Daoy (cell line): ENCODE measurements at regions not wholly inside any gene's neighbourhood (a gene's known extent, or its start where the extent isn't known, plus 50 kb on each side); places are given as distances from the start of the nearest gene placed in this dataset.
A peak's percentile ranks its signal among the peaks of the same experiment; 100 is the strongest.

Source experiments
- DNase-seq: peaks from one replicate; pipeline ENCODE4 v3.0.0-alpha.2; 2015; ENCODE audit warnings: low read depth

- DNase-seq: no peak
These were observed 154.9 kb upstream of the ANKRD28 start for GRCh38 chr3:15952543-15953175.

GRCh38 chr3:15953841-15954240, 156.1 kb upstream of the ANKRD28 start:
- no peak for DNase-seq

- DNase-seq: no peak
These were observed 158.2 kb upstream of the ANKRD28 start for GRCh38 chr3:15955968-15956367.

GRCh38 chr3:15958692-15959433, 161.1 kb upstream of the ANKRD28 start:
- no peak for DNase-seq

GRCh38 chr3:15959434-15959811, 161.6 kb upstream of the ANKRD28 start:
- DNase-seq: no peak

GRCh38 chr3:15964605-15965442, 167.0 kb upstream of the ANKRD28 start:
- peak; percentile 51 for DNase-seq

- DNase-seq: no peak
These were observed 169.8 kb upstream of the ANKRD28 start for GRCh38 chr3:15967577-15967976.

GRCh38 chr3:15969874-15970640, 172.3 kb upstream of the ANKRD28 start:
- DNase-seq: no peak

- DNase-seq: no peak
These were observed 175.6 kb upstream of the ANKRD28 start for GRCh38 chr3:15973414-15973813.

- no peak for DNase-seq
These were observed 176.2 kb upstream of the ANKRD28 start for GRCh38 chr3:15973940-15974339.

GRCh38 chr3:15974647-15975046, 176.9 kb upstream of the ANKRD28 start:
- DNase-seq: peak; percentile 10

GRCh38 chr3:15976524-15976923, 178.7 kb upstream of the ANKRD28 start:
- no peak for DNase-seq

- no peak for DNase-seq
These were observed 179.3 kb upstream of the ANKRD28 start for GRCh38 chr3:15977090-15977489.

GRCh38 chr3:15977598-15978232, 179.9 kb upstream of the ANKRD28 start:
- DNase-seq: no peak

GRCh38 chr3:15978801-15979200, 181.0 kb upstream of the ANKRD28 start:
- DNase-seq: no peak

GRCh38 chr3:15979495-15979894, 181.7 kb upstream of the ANKRD28 start:
- peak; percentile 2 for DNase-seq

GRCh38 chr3:15979900-15980299, 182.1 kb upstream of the ANKRD28 start:
- DNase-seq: no peak

GRCh38 chr3:15982243-15982642, 184.5 kb upstream of the ANKRD28 start:
- DNase-seq: no peak

- DNase-seq: peak; percentile 94
These were observed 185.0 kb upstream of the ANKRD28 start for GRCh38 chr3:15982667-15983196.

- peak; percentile 32 for DNase-seq
These were observed 185.5 kb upstream of the ANKRD28 start for GRCh38 chr3:15983232-15983631.

- DNase-seq: no peak
These were observed 185.9 kb upstream of the ANKRD28 start for GRCh38 chr3:15983693-15984092.
